Adrenal gland (tissue), 5 donors: ENCODE measurements at regions not wholly inside any gene's neighbourhood (a gene's known extent, or its start where the extent isn't known, plus 50 kb on each side); places are given as distances from the start of the nearest gene placed in this dataset.

Experiments used
- POLR2A ChIP-seq, 2 donors: fragments of 450-650 bp; IDR thresholded peaks; one replicate each; pipeline ENCODE4 v1.6.1; 2017; ENCODE audit warnings: antibody characterized with exemption in 2 of 2, mild to moderate bottlenecking in 2 of 2, moderate library complexity in 1 of 2
- TF ChIP-seq, protein P1 (sequence below), 6 experiments: fragments of 450-650 bp in 4 of 6; fragments of 200-600 bp in 2 of 6; sonication (generic) in 1 of 6; IDR thresholded peaks; 1 replicate in 5 of 6; 2 replicates in 1 of 6; pipeline versions ENCODE4 v1.5.1 to v1.8.0; 2016 to 2021; ENCODE audit warnings: antibody characterized with exemption in 6 of 6, mild to moderate bottlenecking in 2 of 6, moderate library complexity in 1 of 6
- donor health status: DM: no; HTN: no; CAD: no.

DNA sequence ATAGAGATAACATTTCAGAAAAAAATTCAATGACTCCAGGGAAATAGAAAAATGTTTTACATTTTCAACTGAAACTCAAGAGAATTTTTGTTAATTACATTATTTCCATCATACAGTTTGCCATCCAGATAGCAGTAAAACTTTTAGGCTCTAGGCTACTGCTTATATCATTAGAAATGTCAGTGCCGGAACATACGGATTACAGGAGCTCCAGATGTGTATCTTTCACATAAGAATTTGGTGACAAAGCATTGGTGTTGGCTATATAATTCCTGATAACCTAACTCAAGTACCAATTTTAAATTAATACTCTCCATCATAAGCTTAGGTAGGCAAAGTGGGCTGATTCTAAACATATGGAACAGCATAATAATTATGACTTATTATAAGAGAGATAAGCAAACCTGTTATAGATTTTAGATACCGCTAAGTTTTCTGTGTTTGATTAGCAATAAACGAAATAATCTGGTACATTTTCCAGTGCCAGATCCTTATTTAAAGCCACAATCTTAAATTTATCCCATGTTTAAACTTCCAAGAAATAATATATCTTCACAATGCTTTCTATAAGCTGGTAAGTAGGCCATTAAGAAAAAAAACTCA lies 637.9 kb downstream of the NXPH1 start:
- TF ChIP-seq, protein P1, sequence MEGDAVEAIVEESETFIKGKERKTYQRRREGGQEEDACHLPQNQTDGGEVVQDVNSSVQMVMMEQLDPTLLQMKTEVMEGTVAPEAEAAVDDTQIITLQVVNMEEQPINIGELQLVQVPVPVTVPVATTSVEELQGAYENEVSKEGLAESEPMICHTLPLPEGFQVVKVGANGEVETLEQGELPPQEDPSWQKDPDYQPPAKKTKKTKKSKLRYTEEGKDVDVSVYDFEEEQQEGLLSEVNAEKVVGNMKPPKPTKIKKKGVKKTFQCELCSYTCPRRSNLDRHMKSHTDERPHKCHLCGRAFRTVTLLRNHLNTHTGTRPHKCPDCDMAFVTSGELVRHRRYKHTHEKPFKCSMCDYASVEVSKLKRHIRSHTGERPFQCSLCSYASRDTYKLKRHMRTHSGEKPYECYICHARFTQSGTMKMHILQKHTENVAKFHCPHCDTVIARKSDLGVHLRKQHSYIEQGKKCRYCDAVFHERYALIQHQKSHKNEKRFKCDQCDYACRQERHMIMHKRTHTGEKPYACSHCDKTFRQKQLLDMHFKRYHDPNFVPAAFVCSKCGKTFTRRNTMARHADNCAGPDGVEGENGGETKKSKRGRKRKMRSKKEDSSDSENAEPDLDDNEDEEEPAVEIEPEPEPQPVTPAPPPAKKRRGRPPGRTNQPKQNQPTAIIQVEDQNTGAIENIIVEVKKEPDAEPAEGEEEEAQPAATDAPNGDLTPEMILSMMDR (IDR thresholded peaks at IDR 0.05), result no peak
- no peak for TF ChIP-seq POLR2A (IDR thresholded peaks at IDR 0.05)
